ENCODE measurements at regions not wholly inside any gene's neighbourhood (a gene's known extent, or its start where the extent isn't known, plus 50 kb on each side); places are given as distances from the start of the nearest gene placed in this dataset.

DNA sequence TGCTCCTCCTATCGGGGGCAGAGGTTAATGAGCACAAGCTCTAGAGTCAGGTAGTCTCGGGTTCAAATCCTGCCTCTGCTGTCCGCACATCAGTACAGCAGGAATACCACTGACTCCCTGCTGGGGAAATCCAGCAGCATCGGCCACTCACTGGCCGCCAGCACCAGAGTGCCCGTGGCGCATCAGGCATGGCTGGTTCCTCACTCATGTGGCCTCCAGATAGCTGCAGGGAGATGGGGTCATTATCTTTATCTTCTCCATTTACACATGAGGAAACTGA lies 137.6 kb upstream of the COL5A1 start:
- TF ChIP-seq POLR2AphosphoS5 (IDR thresholded peaks at IDR 0.05) (no peak), RAD21 (conservative IDR thresholded peaks at IDR 0.05) (no peak)
